ENCODE measurements at regions not wholly inside any gene's neighbourhood (a gene's known extent, or its start where the extent isn't known, plus 50 kb on each side); places are given as distances from the start of the nearest gene placed in this dataset.

- TF ChIP-seq EZH2 (IDR thresholded peaks at IDR 0.05; ENCODE audit: borderline replicate concordance, low read depth, low read length, poor library complexity, severe bottlenecking) (no peak), CTCF (conservative IDR thresholded peaks at IDR 0.05; ENCODE audit: low read depth, low read length) (no peak)
Observed at GRCh38 chr7:118328505-118329211, 104.2 kb downstream of the ANKRD7 start.

Data from A673 (cell line).